Endothelial cell of umbilical vein (primary cell): ENCODE measurements at regions not wholly inside any gene's neighbourhood (a gene's known extent, or its start where the extent isn't known, plus 50 kb on each side); places are given as distances from the start of the nearest gene placed in this dataset.

Experiments used
- CTCF ChIP-seq, 2 donors: IDR thresholded peaks; 1 replicate in 1 of 2; 2 replicates in 1 of 2; pipeline ENCODE4 v1.5.1; 2011; ENCODE audit warnings: low read length in 2 of 2, mild to moderate bottlenecking in 2 of 2, moderate library complexity in 2 of 2, control low read depth in 1 of 2, inconsistent platforms in 1 of 2, low read depth in 1 of 2; ENCODE audit not compliant: insufficient read depth in 1 of 2; ENCODE audit errors: extremely low read depth in 1 of 2
- EZH2 ChIP-seq: IDR thresholded peaks from 2 replicates; pipeline ENCODE4 v1.6.1; 2012; ENCODE audit warnings: borderline replicate concordance, low read depth, mild to moderate bottlenecking, moderate library complexity, low read length, inconsistent platforms; ENCODE audit not compliant: severe bottlenecking
- FOS ChIP-seq: IDR thresholded peaks from 2 replicates; pipeline ENCODE4 v1.6.1; 2011; ENCODE audit warnings: mild to moderate bottlenecking, low read length, moderate library complexity, borderline replicate concordance; ENCODE audit not compliant: insufficient read depth
- GATA2 ChIP-seq: IDR thresholded peaks from 2 replicates; pipeline ENCODE4 v1.7.0; 2011; ENCODE audit warnings: low read depth, mild to moderate bottlenecking, moderate library complexity, mixed read lengths, low read length; ENCODE audit not compliant: insufficient read length, insufficient read depth
- MAX ChIP-seq: IDR thresholded peaks from 2 replicates; pipeline ENCODE4 v1.6.1; 2011; ENCODE audit not compliant: insufficient read depth, insufficient read length
- MYC ChIP-seq: IDR thresholded peaks from one replicate; pipeline ENCODE4 v1.6.1; 2011; ENCODE audit warnings: mild to moderate bottlenecking, low read depth, low read length
- POLR2A ChIP-seq: IDR thresholded peaks from 2 replicates; pipeline ENCODE4 v1.6.1; 2012; ENCODE audit warnings: low read depth, mild to moderate bottlenecking, control low read depth, low read length
- POLR2AphosphoS5 ChIP-seq: IDR thresholded peaks from 2 replicates; pipeline ENCODE4 v1.6.1; 2012; ENCODE audit warnings: low read depth, mild to moderate bottlenecking, control low read depth, low read length, moderate library complexity; ENCODE audit not compliant: insufficient read depth

- TF ChIP-seq CTCF (IDR thresholded peaks at IDR 0.05; ENCODE audit: extremely low read depth in 1 of 2, insufficient read depth in 1 of 2, low read depth in 1 of 2, low read length in 2 of 2): no peak
- no peak for TF ChIP-seq POLR2A
- TF ChIP-seq POLR2AphosphoS5: no peak
- TF ChIP-seq MYC: no peak
- no peak for TF ChIP-seq EZH2
- TF ChIP-seq FOS: no peak
- TF ChIP-seq MAX: no peak
- TF ChIP-seq GATA2: no peak
Observed at GRCh38 chr4:175413561-175413960, 398.5 kb downstream of the GPM6A start.
